ENCODE measurements at regions not wholly inside any gene's neighbourhood (a gene's known extent, or its start where the extent isn't known, plus 50 kb on each side); places are given as distances from the start of the nearest gene placed in this dataset.

DNA sequence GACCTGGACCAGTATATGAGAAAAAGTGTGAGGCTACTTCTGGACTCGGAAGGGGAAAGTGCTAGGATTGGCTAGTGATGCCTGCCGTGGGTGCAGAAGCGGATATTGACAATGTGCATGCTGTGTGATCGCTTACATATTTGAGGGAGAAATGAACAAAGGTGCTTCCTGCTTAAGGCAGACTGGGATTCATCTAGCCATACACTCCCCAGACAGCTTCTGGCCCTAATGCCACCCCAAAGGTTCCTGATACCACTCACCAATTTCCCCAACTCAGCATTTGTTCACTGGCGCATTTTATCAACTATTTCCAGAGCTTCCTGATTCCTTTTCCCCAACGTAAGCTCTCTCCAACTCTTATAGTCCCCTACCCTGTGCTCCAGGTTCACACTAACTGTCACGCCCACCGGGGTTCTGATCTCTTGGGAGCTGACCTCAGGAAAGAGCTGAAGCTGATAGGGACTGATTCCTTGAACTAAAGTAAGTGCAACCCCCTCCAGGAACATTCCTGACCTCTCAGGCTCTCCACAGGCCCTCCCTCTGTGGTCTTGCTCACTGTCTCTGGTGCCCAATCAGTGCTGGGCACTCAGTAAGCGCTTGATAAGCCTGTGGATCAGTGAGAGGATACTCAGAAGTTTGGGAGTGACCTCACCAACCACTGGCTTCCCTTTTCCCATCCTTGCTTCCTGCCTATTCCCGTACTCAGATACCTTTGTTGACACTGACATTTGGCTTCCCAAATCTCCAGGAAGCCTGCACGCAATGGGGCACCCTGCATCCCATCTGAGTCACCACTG is 73.3 kb downstream of the MRPL14 start:
- TF ChIP-seq, protein P1, sequence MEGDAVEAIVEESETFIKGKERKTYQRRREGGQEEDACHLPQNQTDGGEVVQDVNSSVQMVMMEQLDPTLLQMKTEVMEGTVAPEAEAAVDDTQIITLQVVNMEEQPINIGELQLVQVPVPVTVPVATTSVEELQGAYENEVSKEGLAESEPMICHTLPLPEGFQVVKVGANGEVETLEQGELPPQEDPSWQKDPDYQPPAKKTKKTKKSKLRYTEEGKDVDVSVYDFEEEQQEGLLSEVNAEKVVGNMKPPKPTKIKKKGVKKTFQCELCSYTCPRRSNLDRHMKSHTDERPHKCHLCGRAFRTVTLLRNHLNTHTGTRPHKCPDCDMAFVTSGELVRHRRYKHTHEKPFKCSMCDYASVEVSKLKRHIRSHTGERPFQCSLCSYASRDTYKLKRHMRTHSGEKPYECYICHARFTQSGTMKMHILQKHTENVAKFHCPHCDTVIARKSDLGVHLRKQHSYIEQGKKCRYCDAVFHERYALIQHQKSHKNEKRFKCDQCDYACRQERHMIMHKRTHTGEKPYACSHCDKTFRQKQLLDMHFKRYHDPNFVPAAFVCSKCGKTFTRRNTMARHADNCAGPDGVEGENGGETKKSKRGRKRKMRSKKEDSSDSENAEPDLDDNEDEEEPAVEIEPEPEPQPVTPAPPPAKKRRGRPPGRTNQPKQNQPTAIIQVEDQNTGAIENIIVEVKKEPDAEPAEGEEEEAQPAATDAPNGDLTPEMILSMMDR (IDR thresholded peaks at IDR 0.05; ENCODE audit: poor library complexity), result no peak
- TF ChIP-seq EZH2 (IDR thresholded peaks at IDR 0.05; ENCODE audit: borderline replicate concordance), result no peak
- no peak for TF ChIP-seq EZH2phosphoT487 (IDR thresholded peaks at IDR 0.05; ENCODE audit: low read depth, severe bottlenecking, unreplicated experiment)

Data from hepatocyte (in vitro differentiated cells).